ENCODE measurements at regions not wholly inside any gene's neighbourhood (a gene's known extent, or its start where the extent isn't known, plus 50 kb on each side); places are given as distances from the start of the nearest gene placed in this dataset.

DNA sequence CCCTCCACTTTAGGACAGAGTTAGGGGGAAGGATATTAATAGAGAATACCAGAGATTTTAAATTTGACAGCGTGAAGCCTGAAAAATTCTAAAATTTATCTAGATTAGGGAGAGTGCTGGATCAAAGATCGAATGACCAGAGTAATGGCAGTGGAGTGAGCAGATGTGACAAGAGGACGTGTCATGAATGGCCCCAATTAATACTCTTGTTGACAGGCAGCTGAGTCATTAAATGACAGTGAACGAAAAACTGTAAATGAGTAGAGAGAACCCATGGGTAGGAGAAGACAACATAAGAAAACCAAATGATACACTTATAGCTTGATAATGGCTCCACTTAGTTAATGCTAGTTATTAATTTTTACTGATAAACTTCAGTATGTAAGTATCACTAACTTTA, 73.9 kb upstream of the PLEKHA5 start:
- DNase-seq = no peak
- Mint-ChIP-seq H3K27me3 (peaks cover 7% of the 10 kb centered on the region), H3K36me3 (no peaks in the 10 kb centered on the region), H3K4me3 (no peak overlapping the region), H3K27ac (no peak overlapping the region), H3K9me3 (no peaks in the 10 kb centered on the region), H3K4me1 (ENCODE audit: low read depth) (peaks cover 4% of the 10 kb centered on the region)
- CTCF ChIA-PET = no interaction called here
- POLR2A ChIA-PET = no interaction called here
- intact Hi-C loops (cut with micrococcal nuclease) = no loop called here

DNA sequence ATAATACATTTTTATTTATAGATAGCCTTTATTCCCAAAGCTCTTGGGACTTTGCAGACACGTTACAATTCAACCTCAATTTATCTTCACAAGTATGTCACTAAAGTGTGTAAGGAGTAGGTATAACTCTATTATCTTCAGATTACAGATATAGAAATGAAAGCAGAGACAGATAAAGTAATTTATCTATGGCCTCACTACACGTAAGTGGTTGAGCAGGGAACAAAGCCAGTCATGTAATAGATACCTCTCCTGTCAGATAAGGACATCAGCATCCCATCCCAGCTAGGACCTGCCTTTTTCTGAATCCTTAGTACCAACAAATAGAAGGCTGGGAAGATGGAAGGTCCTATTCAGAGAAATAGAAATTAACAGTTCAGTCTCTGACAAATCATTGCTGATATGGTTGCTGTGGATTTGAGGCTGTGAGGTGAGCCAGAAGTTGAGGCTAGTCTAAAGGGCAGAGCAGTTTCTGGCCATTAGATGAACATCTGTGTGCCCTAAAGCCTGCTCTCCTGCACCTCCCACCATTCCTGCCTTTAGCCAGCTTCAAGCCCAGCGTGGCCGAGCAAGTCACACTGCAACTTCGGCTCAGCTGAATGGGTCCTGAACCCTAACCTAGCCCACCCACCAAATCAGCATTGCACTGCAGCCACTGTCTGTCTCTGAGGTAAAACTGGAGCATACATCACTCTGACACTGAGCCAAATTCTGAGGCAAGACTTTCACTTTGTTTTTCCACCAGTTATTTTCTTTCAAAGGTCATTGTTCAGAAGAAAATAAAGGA, 71.1 kb upstream of the PLEKHA5 start:
- H3K4me1 Mint-ChIP-seq (ENCODE audit: low read depth) = peaks cover 4% of the 10 kb centered on the region
- ChIA-PET POLR2A (no interaction called here), CTCF (no interaction called here)
- no peak for DNase-seq
- intact Hi-C loops (cut with micrococcal nuclease) = no loop called here
- no peak overlapping the region for H3K4me3 Mint-ChIP-seq
- no peaks in the 10 kb centered on the region for H3K36me3 Mint-ChIP-seq
- no peaks in the 10 kb centered on the region for H3K9me3 Mint-ChIP-seq
- peaks cover 4% of the 10 kb centered on the region for H3K27me3 Mint-ChIP-seq
- H3K27ac Mint-ChIP-seq = no peak overlapping the region

DNA sequence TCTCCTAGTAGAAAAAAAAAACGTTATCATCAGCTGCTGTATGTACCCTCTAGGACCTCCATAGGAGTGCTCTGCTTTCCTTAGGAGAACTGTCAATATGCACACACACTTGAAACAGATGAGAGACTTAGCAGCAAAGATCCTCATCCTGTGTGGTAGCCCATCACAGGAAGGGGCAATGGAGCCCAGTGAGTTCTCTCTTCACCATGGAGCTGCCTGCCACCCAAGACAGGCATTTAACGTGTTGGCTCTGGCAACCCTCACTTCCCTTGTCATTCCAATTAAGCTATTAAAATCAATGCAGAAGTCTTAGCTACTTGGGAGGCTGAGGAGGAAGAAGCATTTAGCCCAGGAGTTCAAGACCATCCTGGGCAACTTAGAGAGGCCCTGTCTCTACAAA, 64.8 kb upstream of the PLEKHA5 start:
- intact Hi-C loops (cut with micrococcal nuclease) = no loop called here
- no peaks in the 10 kb centered on the region for H3K36me3 Mint-ChIP-seq
- H3K27me3 Mint-ChIP-seq = no peaks in the 10 kb centered on the region
- ChIA-PET POLR2A (no interaction called here), CTCF (interaction anchor here (0.6 kb wide), 1 partner anchor 14 kb away, joined by 4 read pairs; no protein-coding TSS in a partner anchor)
- no peaks in the 10 kb centered on the region for H3K4me1 Mint-ChIP-seq (ENCODE audit: low read depth)
- H3K9me3 Mint-ChIP-seq = no peaks in the 10 kb centered on the region
- no peak for DNase-seq
- no peak overlapping the region for H3K4me3 Mint-ChIP-seq
- no peak overlapping the region for H3K27ac Mint-ChIP-seq

DNA sequence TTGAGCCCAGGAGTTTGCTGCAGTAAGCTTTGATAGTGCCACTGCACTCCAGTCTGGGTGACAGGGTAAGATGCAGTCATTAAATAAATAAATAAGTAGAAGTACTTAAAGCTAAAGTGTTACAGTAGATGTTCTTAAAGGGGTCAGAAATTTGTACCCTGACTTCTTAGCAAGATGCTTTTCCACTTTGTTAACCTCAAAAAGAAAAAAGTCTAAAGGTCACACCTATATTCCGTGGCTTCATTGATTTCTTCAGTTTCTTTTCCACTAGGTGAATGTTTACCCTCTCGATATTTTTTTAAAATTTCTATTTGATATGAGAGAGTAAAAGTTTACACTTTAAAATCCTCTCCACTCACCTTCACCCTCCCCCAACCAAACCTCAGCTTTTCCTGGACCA, 64.3 kb upstream of the PLEKHA5 start:
- H3K4me3 Mint-ChIP-seq = no peak overlapping the region
- no peaks in the 10 kb centered on the region for H3K4me1 Mint-ChIP-seq (ENCODE audit: low read depth)
- H3K27me3 Mint-ChIP-seq = peaks cover under 1% of the 10 kb centered on the region
- CTCF ChIA-PET = interaction anchor here (0.6 kb wide), 1 partner anchor 15 kb away, joined by 4 read pairs; no protein-coding TSS in a partner anchor
- DNase-seq = no peak
- POLR2A ChIA-PET = no interaction called here
- H3K9me3 Mint-ChIP-seq = no peaks in the 10 kb centered on the region
- intact Hi-C loops (cut with micrococcal nuclease) = no loop called here
- no peaks in the 10 kb centered on the region for H3K36me3 Mint-ChIP-seq
- H3K27ac Mint-ChIP-seq = no peak overlapping the region

DNA sequence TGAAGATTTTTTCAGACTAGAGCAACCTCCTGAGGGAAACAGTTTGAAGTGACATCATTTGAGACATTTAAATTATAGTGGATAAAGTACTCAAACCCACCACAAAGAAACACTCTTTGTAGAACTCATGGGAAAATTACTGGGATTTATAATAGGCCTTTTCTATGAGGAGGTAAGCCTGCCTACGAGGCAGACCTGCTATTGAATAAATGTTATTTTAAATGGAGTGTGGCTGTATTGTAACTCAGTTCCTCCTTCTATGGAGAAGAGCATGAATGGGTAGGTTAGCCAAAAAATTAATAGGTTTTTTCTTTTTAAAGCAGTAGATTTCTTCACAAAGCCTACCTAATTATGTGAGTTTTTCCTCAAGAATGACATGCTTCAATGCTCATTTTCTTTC, 63.7 kb upstream of the PLEKHA5 start:
- Mint-ChIP-seq H3K4me1 (ENCODE audit: low read depth) (no peaks in the 10 kb centered on the region), H3K27me3 (peaks cover 3% of the 10 kb centered on the region), H3K36me3 (no peaks in the 10 kb centered on the region), H3K27ac (no peak overlapping the region), H3K4me3 (no peak overlapping the region), H3K9me3 (no peaks in the 10 kb centered on the region)
- ChIA-PET POLR2A (no interaction called here), CTCF (no interaction called here)
- intact Hi-C loops (cut with micrococcal nuclease) = no loop called here
- no peak for DNase-seq

DNA sequence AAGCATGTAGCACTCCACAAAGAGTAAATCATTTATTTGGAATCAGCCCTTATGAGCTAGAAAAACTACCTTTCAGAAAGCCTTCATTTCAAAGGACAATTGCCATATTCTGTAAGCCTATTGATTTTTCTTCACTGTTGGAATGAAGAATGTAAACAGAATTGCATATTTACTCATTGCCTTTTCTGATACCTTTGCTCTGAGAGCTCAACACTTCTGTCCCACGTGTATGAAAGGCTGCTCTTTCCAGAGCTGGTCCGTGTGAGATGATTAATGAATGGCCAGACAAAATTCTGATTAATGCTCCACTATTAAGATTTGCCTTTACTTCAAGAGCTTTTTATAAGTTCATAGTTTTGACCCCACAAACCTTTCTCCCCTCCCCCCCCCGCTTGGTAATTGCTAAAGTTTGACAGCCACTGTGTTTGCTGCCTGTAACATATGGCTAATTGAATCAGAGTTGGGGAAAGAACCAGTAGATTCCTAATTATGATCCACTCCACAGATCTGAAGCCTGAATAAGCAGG, 63.0 kb upstream of the PLEKHA5 start:
- intact Hi-C loops (cut with micrococcal nuclease) = no loop called here
- H3K27me3 Mint-ChIP-seq = peaks cover 3% of the 10 kb centered on the region
- CTCF ChIA-PET = no interaction called here
- H3K27ac Mint-ChIP-seq = no peak overlapping the region
- DNase-seq = no peak
- POLR2A ChIA-PET = no interaction called here
- H3K9me3 Mint-ChIP-seq = no peaks in the 10 kb centered on the region
- no peak overlapping the region for H3K4me3 Mint-ChIP-seq
- no peaks in the 10 kb centered on the region for H3K36me3 Mint-ChIP-seq
- no peaks in the 10 kb centered on the region for H3K4me1 Mint-ChIP-seq (ENCODE audit: low read depth)

DNA sequence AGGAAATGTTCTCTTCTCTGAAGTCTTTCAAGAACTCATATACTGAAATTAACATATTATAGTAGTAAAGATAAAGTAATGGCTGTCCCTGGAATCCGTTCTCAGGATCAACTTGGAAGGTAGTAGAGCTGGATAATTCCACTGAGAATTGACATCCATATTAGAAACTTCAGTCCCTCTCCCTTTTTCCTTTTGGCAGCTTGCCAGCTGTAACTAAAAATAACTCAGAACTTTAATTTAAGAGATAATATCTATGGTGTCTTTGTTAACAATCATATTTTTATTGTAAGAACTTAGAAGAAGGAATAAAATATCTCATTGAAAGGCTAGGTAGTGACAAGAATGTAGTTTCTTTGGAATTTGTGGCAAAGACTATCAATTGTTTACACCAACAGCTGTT, 61.4 kb upstream of the PLEKHA5 start:
- no peak overlapping the region for H3K27ac Mint-ChIP-seq
- intact Hi-C loops (cut with micrococcal nuclease) = no loop called here
- CTCF ChIA-PET = no interaction called here

DNA sequence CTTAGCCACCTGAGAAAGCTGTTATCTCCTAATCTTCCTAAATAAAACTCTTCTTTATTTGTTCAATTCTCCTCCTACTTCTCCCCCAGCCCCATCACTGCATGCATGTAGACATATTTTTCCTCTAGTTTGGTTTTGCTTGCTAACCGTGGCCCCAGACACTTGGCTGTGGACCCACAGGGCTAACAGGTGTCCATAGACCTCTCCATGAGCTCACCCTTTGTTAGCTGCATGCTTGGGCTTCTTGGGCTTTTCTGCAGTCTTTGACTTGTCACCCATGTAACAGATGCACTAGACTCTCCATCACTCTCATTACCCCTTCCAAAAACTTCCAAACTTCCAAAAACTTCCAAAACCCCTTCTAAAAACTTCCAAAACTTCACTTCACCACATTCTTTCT, 59.2 kb upstream of the PLEKHA5 start:
- Mint-ChIP-seq H3K9me3 (no peaks in the 10 kb centered on the region), H3K27me3 (peaks cover 3% of the 10 kb centered on the region), H3K27ac (no peak overlapping the region), H3K36me3 (no peaks in the 10 kb centered on the region), H3K4me3 (no peak overlapping the region), H3K4me1 (ENCODE audit: low read depth) (no peaks in the 10 kb centered on the region)
- intact Hi-C loops (cut with micrococcal nuclease) = no loop called here
- no peak for DNase-seq
- ChIA-PET CTCF (no interaction called here), POLR2A (no interaction called here)

More for the DNA sequence above, 61.4 kb upstream of the PLEKHA5 start:
- H3K36me3 Mint-ChIP-seq = no peaks in the 10 kb centered on the region
- H3K4me3 Mint-ChIP-seq = no peak overlapping the region
- peaks cover 3% of the 10 kb centered on the region for H3K27me3 Mint-ChIP-seq
- DNase-seq = no peak
- POLR2A ChIA-PET = no interaction called here
- H3K4me1 Mint-ChIP-seq (ENCODE audit: low read depth) = no peaks in the 10 kb centered on the region
- H3K9me3 Mint-ChIP-seq = no peaks in the 10 kb centered on the region

DNA sequence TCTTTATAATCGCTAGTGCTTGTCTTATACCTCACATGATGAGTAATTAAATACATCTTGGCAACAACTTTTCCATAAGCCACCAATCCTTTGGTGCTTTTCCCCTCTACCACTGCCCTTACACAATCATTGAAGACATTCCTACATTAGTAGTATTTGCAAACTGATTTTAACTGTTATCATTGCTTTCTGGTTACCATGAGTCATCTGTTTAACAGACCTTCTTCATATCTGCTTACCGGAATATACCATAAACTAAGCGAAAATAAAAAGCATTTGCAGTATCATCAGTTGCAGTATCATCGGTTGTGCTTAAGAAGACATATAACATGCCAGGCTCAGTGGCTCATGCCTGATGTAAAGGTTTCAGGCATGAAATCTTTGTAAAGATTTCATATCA, 54.8 kb upstream of the PLEKHA5 start:
- POLR2A ChIA-PET = no interaction called here

DNA sequence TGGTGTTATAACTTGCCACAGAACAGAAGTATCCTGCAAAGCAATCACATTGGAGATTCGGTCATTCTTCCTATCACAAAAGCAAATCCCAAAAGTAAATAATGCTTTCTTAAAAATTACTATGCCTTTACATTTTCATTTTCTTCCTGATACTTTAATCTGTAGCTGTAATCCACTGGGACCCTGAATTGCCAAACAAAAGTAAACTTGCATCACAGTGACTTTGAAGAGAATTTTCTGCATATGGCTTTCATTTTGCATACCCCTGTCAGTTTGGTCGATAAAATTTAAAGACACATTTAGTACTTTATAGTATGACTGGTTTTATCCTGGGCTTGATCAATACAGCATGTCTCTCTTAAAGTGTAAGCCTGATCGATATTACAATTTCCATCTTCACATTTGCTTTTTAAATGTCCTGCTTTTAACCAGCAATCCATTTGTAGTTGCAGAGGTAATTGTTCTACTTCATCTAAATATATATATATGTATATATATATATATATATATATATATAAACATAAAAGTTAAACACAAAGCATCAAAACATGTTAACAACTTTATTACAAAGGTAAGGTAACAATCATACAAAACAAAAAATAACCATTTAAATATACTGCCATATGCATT, 53.7 kb upstream of the PLEKHA5 start:
- H3K27me3 Mint-ChIP-seq = peaks cover 3% of the 10 kb centered on the region
- no peaks in the 10 kb centered on the region for H3K4me1 Mint-ChIP-seq (ENCODE audit: low read depth)
- intact Hi-C loops (cut with micrococcal nuclease) = no loop called here
- H3K27ac Mint-ChIP-seq = no peak overlapping the region
- CTCF ChIA-PET = no interaction called here
- no peaks in the 10 kb centered on the region for H3K36me3 Mint-ChIP-seq
- H3K9me3 Mint-ChIP-seq = no peaks in the 10 kb centered on the region
- no peak overlapping the region for H3K4me3 Mint-ChIP-seq
- POLR2A ChIA-PET = no interaction called here
- DNase-seq = no peak

More for the DNA sequence above, 54.8 kb upstream of the PLEKHA5 start:
- Mint-ChIP-seq H3K27me3 (peaks cover 5% of the 10 kb centered on the region), H3K36me3 (no peaks in the 10 kb centered on the region), H3K4me3 (no peak overlapping the region), H3K4me1 (ENCODE audit: low read depth) (no peaks in the 10 kb centered on the region), H3K9me3 (no peaks in the 10 kb centered on the region), H3K27ac (no peak overlapping the region)
- intact Hi-C loops (cut with micrococcal nuclease) = no loop called here
- no peak for DNase-seq
- CTCF ChIA-PET = interaction anchor here (0.7 kb wide), 1 partner anchor 581 kb away, joined by 3 read pairs; no protein-coding TSS in a partner anchor
